Nephron progenitor cell (in vitro differentiated cells): ENCODE measurements at regions not wholly inside any gene's neighbourhood (a gene's known extent, or its start where the extent isn't known, plus 50 kb on each side); places are given as distances from the start of the nearest gene placed in this dataset.
A peak's percentile ranks its signal among the peaks of the same experiment; 100 is the strongest.

Experiments used
- DNase-seq: peaks from one replicate; pipeline ENCODE4 v3.0.0; 2021
- H3K27ac Mint-ChIP-seq: 2 replicates; pipeline ENCODE4 v1.8.0; 2021; ENCODE audit warnings: mild to moderate bottlenecking, moderate library complexity, mixed read lengths
- H3K27me3 Mint-ChIP-seq: 2 replicates; pipeline ENCODE4 v1.8.0; 2021; ENCODE audit warnings: mild to moderate bottlenecking, low read depth, mixed read lengths; ENCODE audit not compliant: poor library complexity
- H3K36me3 Mint-ChIP-seq: 2 replicates; pipeline ENCODE4 v1.8.0; 2021; ENCODE audit warnings: low read depth, mixed read lengths
- H3K4me1 Mint-ChIP-seq: 2 replicates; pipeline ENCODE4 v1.8.0; 2021; ENCODE audit warnings: mixed read lengths
- H3K4me3 Mint-ChIP-seq: 2 replicates; pipeline ENCODE4 v1.8.0; 2021; ENCODE audit warnings: mild to moderate bottlenecking, moderate library complexity, mixed read lengths
- H3K9me3 Mint-ChIP-seq: 2 replicates; pipeline ENCODE4 v1.8.0; 2021; ENCODE audit warnings: mild to moderate bottlenecking, moderate library complexity, mixed read lengths
- TF ChIP-seq, protein P1 (sequence below): fragments of 200-600 bp; sonication (generic); IDR thresholded peaks from 2 replicates; pipeline ENCODE4 v1.5.0; 2021; ENCODE audit warnings: antibody characterized with exemption

DNA sequence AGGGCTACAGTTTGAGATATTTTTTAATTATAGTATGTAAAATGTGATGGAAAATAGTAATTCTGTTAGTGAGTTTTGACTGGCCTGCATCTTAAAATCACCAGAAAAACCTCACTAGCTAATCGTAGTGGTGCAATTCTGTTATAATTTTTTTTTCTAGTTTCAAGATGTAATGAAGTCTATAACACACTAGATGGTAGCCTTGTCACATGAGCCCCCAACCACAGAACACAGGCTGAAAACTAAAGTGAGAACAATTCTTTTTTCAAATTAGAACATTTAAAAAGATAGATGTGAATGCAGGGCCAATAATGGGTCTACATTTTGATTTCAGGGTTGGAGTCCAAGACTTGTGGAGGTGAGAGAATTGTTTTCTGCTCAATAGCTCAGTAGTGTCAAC, 83.3 kb upstream of the KCNH8 start:
- Mint-ChIP-seq H3K4me1 (no peaks in the 10 kb centered on the region), H3K9me3 (peaks cover 7% of the 10 kb centered on the region), H3K27ac (no peak overlapping the region), H3K36me3 (no peaks in the 10 kb centered on the region), H3K4me3 (no peak overlapping the region), H3K27me3 (no peaks in the 10 kb centered on the region)
- DNase-seq = no peak
- TF ChIP-seq, protein P1, sequence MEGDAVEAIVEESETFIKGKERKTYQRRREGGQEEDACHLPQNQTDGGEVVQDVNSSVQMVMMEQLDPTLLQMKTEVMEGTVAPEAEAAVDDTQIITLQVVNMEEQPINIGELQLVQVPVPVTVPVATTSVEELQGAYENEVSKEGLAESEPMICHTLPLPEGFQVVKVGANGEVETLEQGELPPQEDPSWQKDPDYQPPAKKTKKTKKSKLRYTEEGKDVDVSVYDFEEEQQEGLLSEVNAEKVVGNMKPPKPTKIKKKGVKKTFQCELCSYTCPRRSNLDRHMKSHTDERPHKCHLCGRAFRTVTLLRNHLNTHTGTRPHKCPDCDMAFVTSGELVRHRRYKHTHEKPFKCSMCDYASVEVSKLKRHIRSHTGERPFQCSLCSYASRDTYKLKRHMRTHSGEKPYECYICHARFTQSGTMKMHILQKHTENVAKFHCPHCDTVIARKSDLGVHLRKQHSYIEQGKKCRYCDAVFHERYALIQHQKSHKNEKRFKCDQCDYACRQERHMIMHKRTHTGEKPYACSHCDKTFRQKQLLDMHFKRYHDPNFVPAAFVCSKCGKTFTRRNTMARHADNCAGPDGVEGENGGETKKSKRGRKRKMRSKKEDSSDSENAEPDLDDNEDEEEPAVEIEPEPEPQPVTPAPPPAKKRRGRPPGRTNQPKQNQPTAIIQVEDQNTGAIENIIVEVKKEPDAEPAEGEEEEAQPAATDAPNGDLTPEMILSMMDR = peak; percentile 67

DNA sequence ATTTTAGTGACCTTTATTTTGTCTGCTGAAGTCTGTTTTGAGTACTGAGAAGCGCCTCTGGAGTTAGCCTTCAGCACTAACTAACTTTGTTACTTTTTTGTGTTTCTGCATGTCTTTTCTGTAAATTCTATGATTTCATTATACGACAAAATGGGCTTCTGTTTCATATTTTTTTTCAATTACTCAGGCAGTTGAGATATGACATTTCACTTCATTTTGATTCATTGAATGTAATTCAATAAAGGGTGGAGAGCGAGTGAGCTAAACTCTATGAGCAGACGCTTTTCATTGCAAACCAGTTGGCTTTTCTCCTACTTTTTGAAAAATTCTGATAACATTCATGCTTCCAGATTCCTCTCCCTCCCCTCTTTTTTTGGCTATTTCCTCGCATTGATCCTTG, 84.4 kb upstream of the KCNH8 start:
- TF ChIP-seq, protein P1 = no peak
- H3K9me3 Mint-ChIP-seq = peaks cover 7% of the 10 kb centered on the region
- H3K4me1 Mint-ChIP-seq = no peaks in the 10 kb centered on the region
- no peak for DNase-seq
- peaks cover 1% of the 10 kb centered on the region for H3K27me3 Mint-ChIP-seq
- no peaks in the 10 kb centered on the region for H3K36me3 Mint-ChIP-seq
- H3K27ac Mint-ChIP-seq = no peak overlapping the region
- H3K4me3 Mint-ChIP-seq = no peak overlapping the region

DNA sequence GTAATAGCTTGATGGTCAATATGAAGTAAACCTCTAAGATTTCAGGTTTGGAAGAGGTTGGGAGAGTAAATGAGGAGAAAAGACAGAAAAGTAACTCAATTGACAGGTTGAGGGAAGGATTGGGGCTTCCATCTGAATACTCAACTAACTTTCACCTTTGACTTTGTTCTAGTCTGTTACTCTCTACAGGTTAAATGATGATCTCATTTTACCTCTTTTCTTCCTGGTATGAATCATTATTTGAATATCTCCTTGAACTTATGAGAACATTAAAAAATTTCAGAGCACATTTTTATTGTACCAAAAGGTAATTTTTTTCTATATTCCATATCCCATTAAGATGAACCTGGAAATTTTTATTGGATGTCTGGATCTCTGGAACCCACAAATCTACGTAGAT, 87.9 kb upstream of the KCNH8 start:
- Mint-ChIP-seq H3K4me1 (no peaks in the 10 kb centered on the region), H3K4me3 (no peak overlapping the region), H3K9me3 (no peaks in the 10 kb centered on the region), H3K36me3 (no peaks in the 10 kb centered on the region), H3K27me3 (peaks cover 4% of the 10 kb centered on the region), H3K27ac (no peak overlapping the region)
- no peak for DNase-seq
- TF ChIP-seq, protein P1 = no peak

DNA sequence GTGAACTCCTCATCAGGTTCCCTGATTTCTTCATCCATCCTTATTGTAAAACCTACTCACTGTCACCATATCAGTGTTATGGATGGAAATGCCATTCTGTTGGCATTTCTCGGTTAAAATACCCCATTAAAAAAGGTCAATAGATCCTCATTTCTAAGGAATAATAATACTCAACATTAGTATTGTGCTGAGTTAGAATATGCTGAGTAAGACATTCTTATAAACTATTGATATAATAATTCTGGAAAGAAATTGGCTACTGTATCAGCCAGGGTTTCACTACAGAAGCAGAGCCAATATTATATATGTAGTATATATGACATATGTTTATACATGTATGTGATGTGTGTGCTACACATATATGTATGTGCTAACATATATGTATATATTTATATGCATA, 95.4 kb upstream of the KCNH8 start:
- H3K9me3 Mint-ChIP-seq = no peaks in the 10 kb centered on the region
- TF ChIP-seq, protein P1 = no peak
- no peaks in the 10 kb centered on the region for H3K4me1 Mint-ChIP-seq
- H3K27ac Mint-ChIP-seq = no peak overlapping the region
- DNase-seq = no peak
- H3K27me3 Mint-ChIP-seq = no peaks in the 10 kb centered on the region
- no peaks in the 10 kb centered on the region for H3K36me3 Mint-ChIP-seq
- H3K4me3 Mint-ChIP-seq = no peak overlapping the region

DNA sequence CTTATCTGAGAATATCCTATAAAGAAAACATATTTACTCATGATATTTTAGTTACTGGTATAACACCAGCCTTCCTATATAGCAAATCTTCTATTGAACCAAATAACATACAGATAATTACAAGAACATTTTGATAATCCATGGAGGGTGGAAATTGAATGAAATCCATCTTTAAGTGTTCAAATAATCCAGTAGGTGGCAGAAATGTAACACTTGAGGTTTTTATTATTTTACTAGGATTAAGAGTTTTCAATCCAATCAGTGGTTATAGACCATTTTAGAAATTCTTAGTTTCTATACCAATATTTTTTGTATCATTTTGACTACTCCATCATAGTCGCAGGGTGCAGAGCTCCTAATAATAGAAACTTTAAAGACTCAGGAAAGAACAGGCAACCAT, 101.9 kb upstream of the KCNH8 start:
- TF ChIP-seq, protein P1 = no peak
- no peaks in the 10 kb centered on the region for H3K9me3 Mint-ChIP-seq
- no peaks in the 10 kb centered on the region for H3K36me3 Mint-ChIP-seq
- DNase-seq = no peak
- H3K4me3 Mint-ChIP-seq = no peak overlapping the region
- H3K27me3 Mint-ChIP-seq = no peaks in the 10 kb centered on the region
- no peak overlapping the region for H3K27ac Mint-ChIP-seq
- no peaks in the 10 kb centered on the region for H3K4me1 Mint-ChIP-seq

DNA sequence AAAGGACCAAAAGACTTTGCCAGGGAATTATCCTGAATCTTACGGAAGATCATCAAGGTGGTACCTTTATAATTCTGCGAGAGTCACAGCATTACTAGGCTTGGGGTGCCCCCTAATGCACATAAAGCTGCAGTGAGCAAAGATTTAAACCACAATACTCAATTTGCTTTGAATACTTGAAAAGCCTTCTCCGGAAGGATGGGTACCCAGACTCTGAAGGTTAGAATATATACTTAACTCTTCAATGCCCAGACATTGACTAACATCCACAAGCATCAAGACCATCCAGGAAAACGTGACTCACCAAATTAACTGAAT, 117.8 kb upstream of the KCNH8 start:
- H3K9me3 Mint-ChIP-seq = peaks cover 17% of the 10 kb centered on the region
- H3K27me3 Mint-ChIP-seq = no peaks in the 10 kb centered on the region
- no peak overlapping the region for H3K27ac Mint-ChIP-seq
- TF ChIP-seq, protein P1 = no peak
- no peak overlapping the region for H3K4me3 Mint-ChIP-seq
- H3K4me1 Mint-ChIP-seq = no peaks in the 10 kb centered on the region
- no peaks in the 10 kb centered on the region for H3K36me3 Mint-ChIP-seq
- DNase-seq = no peak
